TTC549 (cell line): ENCODE measurements at regions not wholly inside any gene's neighbourhood (a gene's known extent, or its start where the extent isn't known, plus 50 kb on each side); places are given as distances from the start of the nearest gene placed in this dataset.

Experiments used
- FAIRE-seq: peaks from 2 replicates; lab custom pipeline; 2012; peaks lifted over from hg19 to GRCh38; lab: Jason Lieb, UNC

GRCh38 chr5:165579911-165580310 lies 2074.5 kb downstream of the MAT2B start:
- FAIRE-seq = no peak

DNA sequence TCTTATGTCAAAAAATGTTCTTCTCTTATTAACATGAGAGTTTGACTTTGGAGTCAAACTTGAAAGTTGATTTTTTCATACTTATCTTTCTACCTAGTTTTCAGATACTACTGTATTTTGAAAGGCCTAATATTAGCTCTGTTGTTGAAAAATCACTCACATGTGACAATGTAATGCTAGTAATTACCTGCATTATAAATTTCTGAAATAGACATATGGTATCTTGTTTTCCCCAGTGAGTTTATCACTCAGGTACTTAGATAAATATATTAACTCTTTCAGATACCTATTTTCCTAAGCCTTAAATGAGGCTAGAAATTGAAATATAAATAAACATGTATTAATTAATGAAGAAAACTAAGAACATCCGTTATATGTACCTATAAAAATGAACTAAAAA lies 2089.3 kb downstream of the MAT2B start:
- no peak for FAIRE-seq

DNA sequence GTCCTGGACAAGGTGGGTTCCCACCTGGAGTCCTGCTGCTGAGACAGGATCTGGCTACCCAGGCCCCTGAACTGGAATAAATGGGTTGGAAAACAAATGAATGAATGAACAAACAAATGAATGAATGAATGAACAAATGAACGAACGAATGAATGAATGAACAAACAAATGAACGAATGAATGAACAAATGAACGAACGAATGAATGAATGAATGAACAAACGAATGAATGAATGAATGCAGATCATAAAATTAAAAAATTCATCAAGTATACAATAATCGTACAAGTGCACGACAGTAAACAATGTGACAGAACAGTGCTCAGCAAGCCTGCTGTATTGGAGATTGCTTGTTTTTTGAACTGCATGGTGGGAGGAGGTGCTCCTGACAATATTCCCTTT lies 2097.1 kb downstream of the MAT2B start:
- FAIRE-seq = no peak

DNA sequence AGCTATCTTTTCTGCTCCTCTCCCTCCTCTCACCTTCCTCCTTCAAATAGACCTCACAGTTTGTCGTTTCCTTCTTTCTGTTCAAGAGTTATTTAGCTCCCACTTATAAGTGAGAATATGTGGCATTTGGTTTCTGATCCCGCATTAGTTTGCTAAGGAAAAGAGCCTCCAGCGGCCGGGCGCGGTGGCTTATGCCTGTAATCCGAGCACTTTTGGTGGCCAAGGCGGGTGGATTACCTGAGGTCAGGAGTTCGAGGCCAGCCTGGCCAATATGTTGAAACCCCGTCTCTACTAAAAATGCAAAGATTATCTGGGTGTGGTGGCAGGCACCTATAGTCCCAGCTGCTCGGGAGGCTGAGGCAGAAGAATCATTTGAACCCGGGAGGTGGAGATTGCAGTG lies 2101.6 kb downstream of the MAT2B start:
- no peak for FAIRE-seq

DNA sequence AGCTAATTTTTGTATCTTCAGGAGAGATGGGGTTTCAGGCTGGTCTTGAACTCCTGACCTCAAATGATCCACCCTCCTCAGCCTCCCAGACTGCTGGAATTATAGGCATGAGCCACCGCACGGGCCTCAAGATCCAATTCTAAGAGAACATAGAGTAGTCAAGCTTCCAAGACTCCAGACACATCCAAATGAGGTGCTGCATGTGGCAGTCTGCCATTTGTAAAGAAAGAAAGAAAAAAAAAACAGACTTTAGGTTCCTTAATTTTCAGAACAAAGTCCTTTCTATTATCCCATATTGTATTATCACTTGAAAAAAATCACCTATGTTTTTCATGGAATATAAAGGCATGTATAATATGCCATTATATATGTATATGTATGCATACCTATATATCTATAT lies 2104.5 kb downstream of the MAT2B start:
- no peak for FAIRE-seq

GRCh38 chr5:165616490-165617405 lies 2111.3 kb downstream of the MAT2B start:
- FAIRE-seq = no peak

DNA sequence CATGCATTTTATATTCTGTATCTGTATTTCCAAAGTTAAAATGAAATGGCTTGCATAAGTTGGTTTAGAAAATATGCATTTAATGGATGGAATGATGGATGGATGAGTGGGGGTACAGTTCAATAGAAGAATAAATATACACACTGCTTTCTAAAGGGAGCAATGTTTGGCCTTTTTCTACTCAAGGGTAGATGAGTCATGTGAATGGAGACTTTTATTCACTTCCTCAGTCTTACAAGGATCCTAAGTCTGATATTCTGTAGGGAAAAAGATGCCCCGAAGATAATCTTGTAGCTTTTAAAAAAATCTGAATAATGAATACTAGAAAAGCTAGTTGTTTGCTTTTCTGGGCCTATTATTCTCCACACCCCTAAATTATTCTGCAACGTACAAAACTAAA lies 2112.1 kb downstream of the MAT2B start:
- no peak for FAIRE-seq

DNA sequence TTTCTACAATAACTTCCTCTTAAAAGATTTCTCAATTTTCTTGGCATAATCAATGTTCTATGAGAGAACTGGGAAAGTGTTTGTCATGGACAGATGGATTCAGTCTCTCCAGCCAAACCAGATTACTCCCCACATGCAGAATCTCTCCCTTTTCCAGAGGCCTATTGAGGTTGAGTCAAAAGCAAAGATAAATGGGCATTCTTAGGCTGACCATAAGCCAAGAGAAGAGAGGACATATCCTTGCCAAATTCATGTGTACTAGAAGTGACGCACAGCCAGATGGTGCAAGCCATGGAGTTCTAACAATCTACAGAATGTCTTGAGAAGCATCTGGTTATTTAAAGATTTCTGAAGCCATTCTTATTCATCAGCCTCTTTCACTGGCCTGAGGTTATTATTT lies 2115.0 kb downstream of the MAT2B start:
- no peak for FAIRE-seq

DNA sequence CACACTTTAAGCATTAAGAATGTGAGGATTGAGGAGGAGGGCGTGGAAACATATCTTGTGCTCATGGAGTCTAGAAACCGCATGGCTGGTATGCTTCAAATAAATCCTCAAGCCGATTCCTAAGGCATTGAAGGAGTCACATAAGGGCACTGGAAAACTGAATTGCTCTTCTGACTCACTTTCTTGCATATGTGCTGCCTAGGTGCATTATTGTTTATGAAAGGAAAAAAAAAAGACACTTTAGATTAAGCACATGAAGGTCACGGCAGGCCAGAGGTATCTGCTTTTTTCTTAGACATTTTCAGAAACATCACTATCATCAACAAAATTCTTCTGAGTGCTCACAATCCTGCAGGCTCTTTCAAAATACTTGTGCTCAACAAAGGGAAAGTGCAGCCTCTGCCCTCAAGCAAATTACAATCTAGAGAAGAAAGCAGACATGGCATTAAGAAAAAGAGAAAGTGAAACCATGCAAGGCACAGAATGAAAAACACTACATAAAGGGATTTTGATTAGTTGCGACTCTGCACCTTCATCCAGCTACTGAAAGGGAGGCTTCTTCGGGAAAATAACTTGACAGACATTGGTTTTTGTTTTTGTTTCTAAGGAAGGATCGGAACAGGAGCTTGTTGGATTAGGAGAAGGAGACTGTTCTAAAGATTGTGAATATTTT lies 2117.6 kb downstream of the MAT2B start:
- FAIRE-seq = no peak

- FAIRE-seq = no peak
These were observed 2118.9 kb downstream of the MAT2B start for GRCh38 chr5:165624166-165624946.

- no peak for FAIRE-seq
These were observed 2120.7 kb downstream of the MAT2B start for GRCh38 chr5:165626161-165626560.

GRCh38 chr5:165627548-165628170 lies 2122.2 kb downstream of the MAT2B start:
- FAIRE-seq = no peak

DNA sequence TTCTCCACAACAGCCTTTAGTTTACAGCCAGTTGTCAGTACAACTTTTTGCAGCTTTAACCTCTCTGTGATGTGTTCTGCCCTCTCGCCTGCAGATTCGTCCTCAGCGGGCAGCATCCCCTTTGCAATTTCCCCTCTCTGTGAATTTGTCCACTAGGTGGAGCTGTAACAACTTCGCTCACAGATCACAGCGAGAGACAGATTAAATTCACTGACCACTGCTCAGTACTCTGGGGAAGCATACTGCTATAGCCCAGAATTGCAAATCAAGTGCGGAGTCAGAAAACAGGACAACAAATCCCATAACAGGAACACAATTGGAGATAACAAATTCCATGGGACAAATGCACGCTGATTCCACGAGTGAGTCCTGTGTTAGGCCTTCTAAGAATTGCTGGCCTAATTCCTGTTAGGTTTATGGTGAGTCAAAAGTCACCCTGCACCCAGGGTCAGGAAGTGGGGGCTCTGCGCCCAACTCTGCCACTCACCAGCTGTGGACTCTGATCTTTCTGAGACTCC lies 2124.9 kb downstream of the MAT2B start:
- peak; percentile 11 for FAIRE-seq

DNA sequence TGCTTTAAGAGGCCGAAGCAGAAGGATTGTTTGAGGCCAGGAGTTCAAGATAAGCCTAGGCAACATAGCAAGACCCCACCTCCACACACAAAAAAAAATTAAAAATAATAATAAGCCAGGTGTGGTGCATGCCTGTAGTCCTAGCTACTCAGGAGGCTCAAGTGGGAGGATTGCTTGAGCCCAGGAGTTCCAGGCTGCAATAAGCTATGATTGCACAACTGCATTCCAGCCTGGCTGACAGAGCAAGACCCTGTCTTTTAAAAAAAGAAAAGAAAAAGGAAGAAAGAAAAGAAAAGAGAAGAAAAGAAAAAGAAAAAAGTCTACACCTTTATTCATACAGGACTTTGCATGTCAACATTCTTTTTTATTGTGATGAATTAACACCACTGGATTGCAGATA lies 2125.8 kb downstream of the MAT2B start:
- no peak for FAIRE-seq

- FAIRE-seq = no peak
These were observed 2136.9 kb downstream of the MAT2B start for GRCh38 chr5:165642366-165642765.

- FAIRE-seq = no peak
These were observed 2160.4 kb downstream of the MAT2B start for GRCh38 chr5:165665735-165666400.

- FAIRE-seq = no peak
These were observed 2168.1 kb downstream of the MAT2B start for GRCh38 chr5:165673499-165673898.

- FAIRE-seq = no peak
These were observed 2190.4 kb downstream of the MAT2B start for GRCh38 chr5:165695796-165696195.

GRCh38 chr5:165705960-165706359 lies 2200.5 kb downstream of the MAT2B start:
- no peak for FAIRE-seq

- FAIRE-seq = no peak
These were observed 2206.6 kb downstream of the MAT2B start for GRCh38 chr5:165712011-165712410.

- no peak for FAIRE-seq
These were observed 2209.2 kb downstream of the MAT2B start for GRCh38 chr5:165714598-165714997.

GRCh38 chr5:165720901-165721300 lies 2215.5 kb downstream of the MAT2B start:
- FAIRE-seq = no peak
